ENCODE measurements at regions not wholly inside any gene's neighbourhood (a gene's known extent, or its start where the extent isn't known, plus 50 kb on each side); places are given as distances from the start of the nearest gene placed in this dataset.

GRCh38 chr12:46679754-46680153 is 146.0 kb downstream of the SLC38A4 start:
- TF ChIP-seq, protein P1, sequence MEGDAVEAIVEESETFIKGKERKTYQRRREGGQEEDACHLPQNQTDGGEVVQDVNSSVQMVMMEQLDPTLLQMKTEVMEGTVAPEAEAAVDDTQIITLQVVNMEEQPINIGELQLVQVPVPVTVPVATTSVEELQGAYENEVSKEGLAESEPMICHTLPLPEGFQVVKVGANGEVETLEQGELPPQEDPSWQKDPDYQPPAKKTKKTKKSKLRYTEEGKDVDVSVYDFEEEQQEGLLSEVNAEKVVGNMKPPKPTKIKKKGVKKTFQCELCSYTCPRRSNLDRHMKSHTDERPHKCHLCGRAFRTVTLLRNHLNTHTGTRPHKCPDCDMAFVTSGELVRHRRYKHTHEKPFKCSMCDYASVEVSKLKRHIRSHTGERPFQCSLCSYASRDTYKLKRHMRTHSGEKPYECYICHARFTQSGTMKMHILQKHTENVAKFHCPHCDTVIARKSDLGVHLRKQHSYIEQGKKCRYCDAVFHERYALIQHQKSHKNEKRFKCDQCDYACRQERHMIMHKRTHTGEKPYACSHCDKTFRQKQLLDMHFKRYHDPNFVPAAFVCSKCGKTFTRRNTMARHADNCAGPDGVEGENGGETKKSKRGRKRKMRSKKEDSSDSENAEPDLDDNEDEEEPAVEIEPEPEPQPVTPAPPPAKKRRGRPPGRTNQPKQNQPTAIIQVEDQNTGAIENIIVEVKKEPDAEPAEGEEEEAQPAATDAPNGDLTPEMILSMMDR (IDR thresholded peaks at IDR 0.05) = no peak
- TF ChIP-seq MAZ (IDR thresholded peaks at IDR 0.05; ENCODE audit: borderline replicate concordance, low read depth, low read length) = no peak

Measured in A549 (cell line).